Hematopoietic multipotent progenitor cell treated with erythropoietin and hydrocortisone succinate and interleukin-3 and kit ligand, for 4 days (in vitro differentiated cells): ENCODE measurements at regions not wholly inside any gene's neighbourhood (a gene's known extent, or its start where the extent isn't known, plus 50 kb on each side); places are given as distances from the start of the nearest gene placed in this dataset.
A peak's percentile ranks its signal among the peaks of the same experiment; 100 is the strongest.
"Not testable (repeated sequence)": the region's sequence is repeated elsewhere in the genome, so short reads cannot be mapped to it uniquely, and the experiment has no call there.

Source experiments
- DNase-seq: peaks from one replicate; pipeline ENCODE4 v3.0.0-alpha.2; 2015

DNA sequence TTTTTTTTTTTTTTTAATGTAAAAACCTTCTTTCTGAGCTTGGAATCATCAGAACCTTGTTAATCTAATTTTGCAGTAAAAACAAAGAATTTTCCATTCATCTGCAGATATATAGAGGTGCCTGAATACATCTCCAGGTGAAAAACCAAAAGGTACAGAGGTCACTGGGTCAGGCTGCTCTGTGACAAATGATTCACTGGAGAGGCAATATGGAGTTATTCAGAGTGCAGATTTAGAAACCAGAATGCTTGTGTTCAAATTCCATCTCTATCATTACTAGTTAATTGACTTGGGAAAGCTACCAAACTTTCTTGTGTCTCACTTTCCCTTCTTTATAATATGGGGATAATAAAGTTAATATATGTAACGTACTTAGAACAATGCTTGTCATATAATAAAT is 51.5 kb upstream of the C1orf53 start:
- no peak for DNase-seq

DNA sequence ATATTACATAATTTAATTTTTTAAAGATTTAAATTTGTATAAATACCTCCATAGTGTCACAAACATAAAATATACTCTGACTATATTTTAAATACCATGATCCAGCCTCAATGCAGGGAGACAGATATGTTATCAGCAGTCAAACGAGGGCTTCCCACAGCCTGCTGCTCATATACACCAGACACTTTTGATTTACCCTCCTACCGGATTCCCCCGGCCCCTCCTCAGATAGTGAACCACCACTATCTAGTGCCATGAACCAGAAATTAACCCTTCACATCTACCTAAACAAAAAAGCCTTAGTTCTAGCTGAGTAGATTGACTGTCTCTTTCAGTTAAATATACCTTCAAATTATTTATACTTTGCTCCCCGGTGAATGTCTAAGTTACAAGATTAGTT is 52.4 kb upstream of the C1orf53 start:
- peak; percentile 64 for DNase-seq

DNA sequence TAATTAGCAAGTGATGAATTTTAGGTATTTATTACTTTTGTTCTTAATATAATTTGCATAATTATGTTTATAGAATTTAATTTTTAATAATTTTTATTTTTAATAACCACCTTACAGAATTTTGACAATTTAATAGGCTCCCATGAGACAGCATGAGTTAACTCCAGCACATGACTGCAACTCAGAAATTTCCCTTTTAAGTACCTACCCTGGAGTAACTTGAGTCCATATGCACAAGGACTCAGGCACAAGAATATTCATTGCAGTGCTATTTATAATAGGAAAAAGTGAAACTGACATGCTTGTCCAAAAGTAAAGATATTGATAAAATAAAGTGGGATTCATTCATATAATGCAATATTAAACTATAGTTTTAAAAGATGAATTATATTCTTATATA is 54.1 kb upstream of the C1orf53 start:
- no peak for DNase-seq

DNA sequence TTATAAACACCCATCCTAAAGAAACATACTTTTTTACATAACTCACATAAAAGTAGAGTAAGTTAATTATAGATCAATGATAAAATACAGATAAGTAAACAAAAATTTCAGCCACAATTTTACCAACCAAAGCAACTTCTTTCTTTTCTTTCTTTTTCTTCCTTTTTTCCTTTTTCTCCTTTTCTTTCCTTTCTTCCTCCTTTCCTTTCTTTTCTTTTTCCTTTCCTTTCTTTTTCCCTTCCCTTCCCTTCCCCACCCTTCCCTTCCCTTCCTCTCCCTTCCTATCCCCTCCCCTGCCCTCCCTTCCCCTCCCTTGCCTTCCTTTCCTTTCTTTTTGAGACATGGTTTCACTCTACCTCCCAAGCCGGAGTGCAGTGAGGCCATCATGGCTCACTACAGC is 56.5 kb upstream of the C1orf53 start:
- DNase-seq = no peak

DNA sequence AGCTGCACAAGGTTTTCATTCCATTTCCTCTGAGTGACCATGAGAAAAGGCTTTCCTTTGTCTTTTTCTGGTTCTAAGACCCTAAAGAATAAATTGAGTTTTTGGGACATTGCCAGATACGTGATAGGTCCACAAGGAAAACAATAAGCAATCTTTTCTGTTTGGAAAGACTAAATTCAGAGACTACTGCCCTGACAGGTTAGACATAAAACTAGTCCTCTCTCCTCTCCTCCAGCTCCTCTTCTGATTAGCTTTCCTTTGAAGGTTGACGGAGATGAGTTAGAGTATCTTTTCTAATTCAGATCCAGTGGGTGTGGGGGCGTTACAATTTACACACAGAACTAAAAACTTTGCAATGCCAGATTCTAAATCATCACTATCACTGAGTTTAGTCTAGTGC is 57.8 kb upstream of the C1orf53 start:
- no peak for DNase-seq

DNA sequence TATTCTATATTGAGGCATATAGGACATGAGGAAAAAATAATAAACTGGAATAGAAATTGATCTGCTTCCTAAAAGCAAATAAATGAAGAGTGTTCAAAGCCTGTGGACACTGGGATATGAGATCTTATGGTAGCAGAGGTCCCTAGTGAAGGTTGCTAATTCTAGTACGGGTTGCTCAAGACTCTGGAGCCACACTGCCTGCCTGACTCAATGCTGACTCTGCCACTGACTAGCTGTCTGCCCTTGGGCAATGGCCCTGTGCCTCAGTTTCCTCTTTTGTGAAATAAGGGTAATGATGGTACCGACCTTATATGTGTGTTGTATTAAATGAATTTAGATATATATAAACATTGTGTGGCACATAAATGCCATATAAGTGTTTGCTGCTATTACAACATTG is 59.0 kb upstream of the C1orf53 start:
- no peak for DNase-seq

DNA sequence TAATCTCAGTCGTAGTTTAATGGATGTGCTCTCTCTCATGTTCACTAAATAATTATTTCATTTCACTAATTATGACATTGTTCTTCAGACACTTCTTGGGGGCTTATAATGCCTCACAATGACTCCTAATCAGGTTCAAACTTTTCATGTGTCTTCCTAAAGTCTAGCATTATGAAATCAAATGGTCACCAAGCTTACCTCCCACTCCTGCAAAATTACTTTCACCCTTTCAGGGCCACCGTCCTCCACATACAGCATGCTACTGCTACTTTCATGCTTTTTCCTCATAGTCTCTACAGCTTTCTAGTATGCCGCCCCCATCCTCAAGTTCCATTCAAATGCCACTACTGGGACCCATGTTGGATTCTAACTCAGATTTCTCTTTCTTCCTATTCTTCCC is 59.8 kb upstream of the C1orf53 start:
- no peak for DNase-seq

DNA sequence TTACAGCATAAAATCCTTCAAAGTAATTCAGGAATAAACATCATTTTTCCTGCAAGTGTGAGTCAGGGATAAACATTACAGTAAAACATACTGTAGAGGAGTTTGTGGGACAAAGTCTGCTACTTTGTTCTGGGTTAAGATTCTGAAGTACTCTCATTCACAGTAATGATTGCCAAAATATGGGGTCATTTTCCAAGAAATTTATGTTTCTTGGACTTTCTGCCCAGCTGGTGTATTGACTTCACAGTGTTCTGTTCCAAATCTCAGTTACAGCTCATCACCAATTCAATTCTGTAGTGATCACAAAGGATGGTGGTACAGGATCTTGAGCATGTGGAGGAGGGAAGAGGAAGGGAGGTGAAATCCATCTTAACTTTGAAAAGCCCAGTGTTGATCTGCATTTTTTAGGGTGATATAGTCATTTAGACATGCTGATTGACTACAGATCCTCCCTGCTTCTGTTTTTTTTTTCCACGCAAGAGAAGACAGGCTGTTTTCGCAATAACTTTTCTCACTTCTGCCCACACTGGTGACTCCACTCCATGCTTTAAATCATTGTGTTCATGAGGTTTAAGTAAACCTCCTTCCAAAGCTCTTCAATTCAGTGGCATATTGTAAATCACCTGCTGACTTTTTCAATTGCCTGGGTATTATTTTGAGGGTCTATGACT is 60.4 kb upstream of the C1orf53 start:
- DNase-seq = peak; percentile 35

DNA sequence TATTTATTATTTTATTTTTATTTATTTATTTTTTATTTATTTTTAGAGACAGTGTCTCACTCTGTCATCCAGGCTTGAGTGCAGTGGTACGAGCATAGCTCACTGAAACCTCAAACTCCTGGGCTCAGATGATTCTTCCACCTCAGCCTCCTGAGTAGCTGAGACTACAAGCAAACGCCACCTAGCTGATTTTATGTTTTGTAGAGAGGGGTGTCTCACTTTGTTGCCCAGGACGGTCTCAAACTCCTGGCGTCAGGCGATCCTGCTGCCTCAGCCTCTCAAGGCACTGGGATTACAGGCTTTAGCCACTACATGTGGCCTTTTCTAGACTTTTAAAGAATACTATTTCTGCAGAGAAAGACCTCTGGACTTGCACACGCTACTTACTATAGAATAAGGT is 61.3 kb upstream of the C1orf53 start:
- DNase-seq = no peak

DNA sequence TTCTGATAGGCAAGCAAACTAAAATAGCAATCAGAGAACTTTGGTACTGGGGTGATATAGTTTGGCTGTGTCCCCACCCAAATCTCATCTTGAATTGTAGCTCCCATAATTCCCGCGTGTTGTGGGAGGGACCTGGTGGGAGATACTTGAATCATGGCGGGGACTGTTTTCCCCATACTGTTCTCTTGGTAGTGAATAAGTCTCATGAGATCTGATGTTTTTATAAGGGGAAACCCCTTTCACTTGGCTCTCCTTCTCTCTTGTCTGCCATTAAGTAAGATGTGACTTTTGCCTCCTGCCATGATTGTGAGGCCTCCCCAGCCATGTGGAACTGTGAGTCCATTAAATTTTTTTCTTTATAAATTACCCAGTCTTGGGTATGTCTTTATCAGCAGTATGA is 62.6 kb upstream of the C1orf53 start:
- DNase-seq = not testable (repeated sequence)

DNA sequence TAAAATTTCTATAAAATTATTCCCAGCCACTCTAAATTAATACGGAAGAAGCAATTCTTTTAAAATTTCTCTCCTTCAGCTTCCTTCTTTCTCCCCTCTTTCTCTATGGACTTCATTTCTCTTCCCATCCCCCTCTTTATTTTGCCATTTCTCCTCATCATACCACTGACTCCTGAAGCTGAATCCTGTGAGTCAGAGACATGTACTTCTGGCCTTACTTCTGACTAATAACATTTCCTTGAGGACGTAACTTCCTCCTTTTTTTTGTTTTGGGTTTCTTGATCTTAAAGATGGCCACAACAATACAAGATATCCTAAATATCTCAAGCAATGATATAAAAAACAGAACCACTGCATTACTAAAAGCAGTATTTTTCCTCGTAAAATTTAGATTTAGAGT is 63.6 kb upstream of the DENND1B start:
- DNase-seq = peak; percentile 52

DNA sequence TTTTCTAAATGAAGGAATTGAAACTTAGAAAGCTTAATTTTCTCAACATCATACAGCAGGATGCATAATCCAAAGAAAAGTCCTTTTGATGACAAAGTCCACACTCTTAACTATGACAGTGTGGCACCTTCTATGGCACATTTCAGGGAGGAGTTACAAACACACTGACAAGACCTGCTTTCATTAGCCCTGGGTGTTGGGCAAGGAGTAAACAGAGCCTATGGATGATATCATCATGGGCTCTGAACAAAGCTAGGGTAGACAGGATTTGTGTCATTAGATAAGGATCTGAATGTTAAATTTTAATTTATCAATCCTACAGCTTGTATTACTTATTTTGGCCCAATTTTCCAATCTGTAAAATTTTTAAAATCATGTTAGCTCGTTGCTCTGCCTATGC is 62.6 kb upstream of the DENND1B start:
- DNase-seq = no peak

DNA sequence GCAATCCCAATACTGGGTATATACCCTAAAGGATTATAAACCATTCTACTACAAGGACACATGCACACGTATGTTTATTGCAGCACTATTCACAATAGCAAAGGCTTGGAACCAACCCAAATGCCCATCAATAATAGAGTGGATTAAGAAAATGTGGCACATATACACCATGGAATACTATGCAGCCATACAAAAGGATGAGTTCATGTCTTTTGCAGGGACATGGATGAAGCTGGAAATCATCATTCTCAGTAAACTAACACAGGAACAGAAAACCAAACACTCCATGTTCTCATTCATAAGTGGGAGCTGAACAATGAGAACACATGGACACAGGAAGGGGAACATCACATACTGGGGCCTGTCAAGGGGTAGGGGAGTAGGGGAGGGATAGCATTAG is 61.1 kb upstream of the DENND1B start:
- DNase-seq = not testable (repeated sequence)

DNA sequence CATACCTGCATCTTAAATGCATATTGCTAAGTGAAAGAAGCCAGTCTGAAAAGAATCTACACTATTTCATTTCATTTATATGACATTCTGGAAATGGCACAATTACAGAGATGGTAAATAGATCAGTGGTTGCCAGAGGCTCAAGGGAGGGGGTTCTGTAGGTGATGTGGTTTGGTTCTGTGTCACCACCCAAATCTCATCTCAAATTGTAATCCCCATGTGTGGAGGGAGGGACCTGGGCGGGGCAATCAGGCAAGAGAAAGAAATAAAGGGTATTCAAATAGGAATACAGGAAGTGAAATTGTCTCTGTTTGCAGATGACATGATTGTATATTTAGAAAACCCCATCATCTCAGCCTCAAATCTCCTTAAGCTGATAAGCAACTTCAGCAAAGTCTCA is 53.7 kb upstream of the DENND1B start:
- DNase-seq = not testable (repeated sequence)

DNA sequence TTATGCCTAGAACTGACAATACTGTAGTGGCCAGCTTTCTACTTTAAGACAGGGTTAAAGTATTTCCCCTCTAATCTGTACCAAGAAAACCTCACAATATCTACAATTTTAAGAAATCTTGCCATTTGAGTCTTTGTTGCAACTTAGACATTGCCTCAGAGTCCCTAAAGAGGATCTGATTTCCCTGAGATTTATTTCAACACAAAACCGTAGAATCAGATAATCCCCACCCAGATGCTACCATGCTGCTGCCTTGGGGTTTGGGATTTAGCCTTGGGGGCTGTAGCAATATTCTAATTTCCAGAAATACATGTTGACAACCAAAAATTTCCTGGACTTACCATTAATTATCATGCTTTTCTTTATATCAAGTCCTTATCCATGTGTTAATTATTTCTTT is 50.3 kb upstream of the DENND1B start:
- DNase-seq = peak; percentile 20
